PFSK-1 (cell line): ENCODE measurements at regions not wholly inside any gene's neighbourhood (a gene's known extent, or its start where the extent isn't known, plus 50 kb on each side); places are given as distances from the start of the nearest gene placed in this dataset.

Source experiments
- FOXP2 ChIP-seq: optimal IDR thresholded peaks from 2 replicates; pipeline ENCODE3; 2011; ENCODE audit warnings: borderline replicate concordance, control low read depth, inconsistent platforms; ENCODE audit not compliant: insufficient read depth; ENCODE audit errors: extremely low read length, extremely low read depth
- POLR2AphosphoS5 ChIP-seq: IDR thresholded peaks from 2 replicates; pipeline ENCODE4 v1.6.1; 2012; ENCODE audit warnings: low read depth, mild to moderate bottlenecking, control low read depth, low read length, moderate library complexity
- REST ChIP-seq, 2 experiments: IDR thresholded peaks; 2 replicates each; pipeline versions ENCODE4 v1.6.1 to v1.8.0; 2011 to 2012; ENCODE audit warnings: low read depth in 2 of 2, low read length in 2 of 2, control low read depth in 1 of 2, inconsistent platforms in 1 of 2, mild to moderate bottlenecking in 1 of 2, moderate library complexity in 1 of 2; ENCODE audit not compliant: insufficient read depth in 1 of 2
- SIN3A ChIP-seq: IDR thresholded peaks from 2 replicates; pipeline ENCODE4 v1.6.1; 2012; ENCODE audit warnings: mild to moderate bottlenecking, low read length, moderate library complexity, borderline replicate concordance; ENCODE audit not compliant: insufficient read depth
- TAF1 ChIP-seq: IDR thresholded peaks from 2 replicates; pipeline ENCODE4 v1.6.1; 2012; ENCODE audit warnings: low read length, control low read depth, borderline replicate concordance; ENCODE audit not compliant: insufficient read depth

- TF ChIP-seq FOXP2 = no peak
- TF ChIP-seq TAF1 = no peak
Observed at GRCh38 chr13:62524061-62524460, 1108.4 kb upstream of the PCDH20 start.

GRCh38 chr13:62512194-62513141 lies 1096.8 kb upstream of the PCDH20 start:
- TF ChIP-seq SIN3A (no peak), POLR2AphosphoS5 (no peak), TAF1 (no peak), REST (IDR thresholded peaks at IDR 0.05; ENCODE audit: insufficient read depth in 1 of 2, low read depth in 2 of 2, low read length in 2 of 2) (no peak), FOXP2 (no peak)

GRCh38 chr13:62510906-62511655 lies 1095.4 kb upstream of the PCDH20 start:
- TF ChIP-seq TAF1 (no peak), FOXP2 (no peak), SIN3A (no peak), REST (IDR thresholded peaks at IDR 0.05; ENCODE audit: insufficient read depth in 1 of 2, low read depth in 2 of 2, low read length in 2 of 2) (no peak), POLR2AphosphoS5 (no peak)

- TF ChIP-seq FOXP2 = no peak
- no peak for TF ChIP-seq SIN3A
- no peak for TF ChIP-seq TAF1
- no peak for TF ChIP-seq REST (IDR thresholded peaks at IDR 0.05; ENCODE audit: insufficient read depth in 1 of 2, low read depth in 2 of 2, low read length in 2 of 2)
- TF ChIP-seq POLR2AphosphoS5 = no peak
Observed at GRCh38 chr13:62502588-62502987, 1086.9 kb upstream of the PCDH20 start.

GRCh38 chr13:62489731-62490130 lies 1074.1 kb upstream of the PCDH20 start:
- TF ChIP-seq POLR2AphosphoS5 (no peak), TAF1 (no peak), SIN3A (no peak), REST (IDR thresholded peaks at IDR 0.05; ENCODE audit: insufficient read depth in 1 of 2, low read depth in 2 of 2, low read length in 2 of 2) (no peak), FOXP2 (no peak)
